ENCODE measurements at regions not wholly inside any gene's neighbourhood (a gene's known extent, or its start where the extent isn't known, plus 50 kb on each side); places are given as distances from the start of the nearest gene placed in this dataset.

- TF ChIP-seq FOXM1 (IDR thresholded peaks at IDR 0.05; ENCODE audit: low read depth) (no peak), CTCF (IDR thresholded peaks at IDR 0.05) (no peak), EZH2phosphoT487 (IDR thresholded peaks at IDR 0.05; ENCODE audit: borderline replicate concordance, low read depth) (no peak), ZBTB33 (IDR thresholded peaks at IDR 0.05; ENCODE audit: borderline replicate concordance, low read depth) (no peak), POLR2AphosphoS5 (IDR thresholded peaks at IDR 0.05; ENCODE audit: low read depth, low read length) (no peak), GATA2 (CRISPR knock-in tag; IDR thresholded peaks at IDR 0.05) (no peak), MXI1 (IDR thresholded peaks at IDR 0.05; ENCODE audit: low read depth, low read length) (no peak), JUND (IDR thresholded peaks at IDR 0.05) (no peak), MAX (IDR thresholded peaks at IDR 0.05; ENCODE audit: low read depth) (no peak), NRF1 (IDR thresholded peaks at IDR 0.05; ENCODE audit: low read depth, low read length) (no peak), TAF1 (IDR thresholded peaks at IDR 0.05; ENCODE audit: borderline replicate concordance, low read depth, low read length) (no peak), TCF12 (IDR thresholded peaks at IDR 0.05) (no peak), REST (IDR thresholded peaks at IDR 0.05; ENCODE audit: low read depth, low read length) (no peak)
Measured at GRCh38 chr16:60180609-60181008, 1446.5 kb upstream of the GOT2 start.

All from SK-N-SH (cell line).